HG02571 (cell line): ENCODE measurements at regions not wholly inside any gene's neighbourhood (a gene's known extent, or its start where the extent isn't known, plus 50 kb on each side); places are given as distances from the start of the nearest gene placed in this dataset.

Source experiments
- ATAC-seq: cut with Tn5 transposase; IDR thresholded peaks from one replicate; pipeline ENCODE4 v1.9.1; 2021; ENCODE audit warnings: mild to moderate bottlenecking, moderate library complexity; ENCODE audit not compliant: unreplicated experiment

DNA sequence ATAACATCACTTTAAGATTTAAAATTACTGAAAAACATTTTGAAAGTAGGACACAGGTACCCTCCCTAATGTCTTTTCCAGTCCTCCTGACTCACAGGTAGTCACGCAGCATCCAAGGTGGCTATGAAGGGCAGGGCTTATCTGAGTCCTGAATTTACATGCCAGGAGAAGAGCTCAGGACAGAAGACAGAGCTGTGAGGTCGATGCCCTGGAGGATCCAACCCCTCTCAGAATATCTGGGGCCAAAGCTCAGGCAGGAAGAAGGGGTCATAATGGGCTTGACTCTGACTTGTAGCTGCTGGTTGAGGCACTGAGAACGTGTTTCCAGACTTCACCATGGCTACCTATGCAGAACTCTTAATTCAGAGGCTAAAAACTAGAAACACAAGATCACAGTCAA lies 177.5 kb downstream of the AASDH start:
- no peak for ATAC-seq

DNA sequence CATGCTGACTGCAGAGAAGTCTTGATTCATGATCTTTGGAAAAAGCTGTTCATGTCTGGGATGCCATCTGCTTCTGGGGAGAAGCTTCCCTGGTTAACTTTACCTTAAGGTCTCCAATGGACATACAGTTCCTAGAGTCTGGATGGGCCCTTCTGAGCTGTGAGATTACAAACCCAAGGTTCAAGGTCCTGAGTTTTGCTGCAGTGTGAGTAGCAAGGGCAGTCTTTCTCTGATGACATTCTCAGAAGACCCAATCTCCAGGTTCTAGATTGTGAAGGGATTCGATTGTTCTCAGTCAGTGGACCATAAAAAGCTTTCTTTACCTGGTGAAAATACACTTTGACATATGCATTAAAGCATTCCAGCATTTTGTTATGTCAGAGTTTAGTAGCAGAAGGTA lies 179.2 kb downstream of the AASDH start:
- ATAC-seq = no peak

DNA sequence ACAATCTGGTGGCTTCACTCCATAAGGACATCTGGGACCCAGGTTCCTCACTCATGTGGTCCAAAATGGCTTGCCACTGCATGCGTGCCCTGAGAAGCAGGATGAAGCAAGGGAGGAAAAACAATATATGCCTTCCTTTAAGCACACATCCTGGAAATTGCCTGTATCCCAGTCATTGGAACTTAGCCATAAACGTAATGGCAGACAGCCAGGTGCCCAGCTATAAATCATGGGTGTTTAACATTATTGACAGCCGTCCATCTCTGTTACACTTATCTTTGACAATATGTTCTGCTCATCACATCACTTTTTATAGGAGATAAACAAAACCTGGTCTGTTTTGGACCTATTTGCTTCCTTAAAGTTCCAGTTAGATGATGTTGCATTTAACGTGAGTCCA lies 181.0 kb downstream of the AASDH start:
- no peak for ATAC-seq

DNA sequence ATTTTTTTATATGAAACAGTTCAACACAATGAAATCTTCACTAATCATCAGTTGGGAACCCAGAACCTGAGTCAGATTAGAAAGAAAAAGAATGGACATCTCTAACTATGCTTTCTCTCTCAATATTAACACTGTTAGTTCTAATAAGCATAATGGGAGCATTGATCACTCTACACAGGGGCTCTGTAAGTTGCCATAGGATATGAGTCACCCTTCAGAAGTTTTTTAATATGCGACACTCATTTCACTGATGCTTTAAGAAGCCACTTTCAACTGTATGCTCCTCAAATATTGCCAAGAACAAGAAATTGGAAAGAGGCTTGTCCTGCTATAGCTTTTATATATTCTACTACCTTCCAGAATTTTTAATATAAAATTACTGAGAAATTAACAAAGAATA lies 187.0 kb downstream of the AASDH start:
- ATAC-seq = no peak

DNA sequence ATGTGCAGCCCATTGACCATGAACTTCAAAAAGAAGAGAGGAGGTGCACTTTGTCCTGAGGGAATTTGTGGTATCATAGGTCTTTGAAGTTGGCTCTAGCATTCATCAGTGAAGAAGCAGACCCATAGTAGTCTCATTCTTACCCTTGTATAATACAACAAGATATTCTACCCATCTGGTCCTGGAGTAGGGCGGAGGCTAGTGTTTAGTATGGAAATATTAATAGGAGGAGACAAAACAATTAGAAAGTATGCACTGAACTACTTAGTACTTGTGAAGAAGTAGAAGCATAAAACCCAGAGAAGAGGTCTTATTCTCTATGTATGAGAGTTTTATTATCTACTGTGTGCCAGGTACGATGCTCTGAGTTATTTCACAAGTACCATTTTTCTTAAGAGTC lies 189.0 kb downstream of the AASDH start:
- ATAC-seq = no peak

DNA sequence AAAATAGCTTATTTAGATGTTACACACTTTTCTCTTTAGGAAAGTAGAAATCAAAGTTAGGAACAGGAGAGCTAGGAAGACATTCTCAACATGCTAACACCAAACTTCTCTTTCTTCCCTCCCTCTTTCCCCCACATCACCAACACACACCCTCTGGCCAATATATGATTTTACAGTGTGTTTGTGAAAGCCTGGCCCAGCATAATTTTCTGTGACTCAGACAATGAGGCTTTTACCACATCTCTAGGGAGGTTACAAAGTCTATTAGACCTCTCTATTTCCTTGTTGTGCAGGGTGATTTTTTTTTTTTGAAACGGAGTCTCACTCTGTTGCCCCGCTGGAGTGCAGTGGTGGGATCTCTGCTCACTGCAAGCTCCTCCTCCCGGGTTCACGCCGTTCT lies 189.9 kb downstream of the AASDH start:
- ATAC-seq = no peak

DNA sequence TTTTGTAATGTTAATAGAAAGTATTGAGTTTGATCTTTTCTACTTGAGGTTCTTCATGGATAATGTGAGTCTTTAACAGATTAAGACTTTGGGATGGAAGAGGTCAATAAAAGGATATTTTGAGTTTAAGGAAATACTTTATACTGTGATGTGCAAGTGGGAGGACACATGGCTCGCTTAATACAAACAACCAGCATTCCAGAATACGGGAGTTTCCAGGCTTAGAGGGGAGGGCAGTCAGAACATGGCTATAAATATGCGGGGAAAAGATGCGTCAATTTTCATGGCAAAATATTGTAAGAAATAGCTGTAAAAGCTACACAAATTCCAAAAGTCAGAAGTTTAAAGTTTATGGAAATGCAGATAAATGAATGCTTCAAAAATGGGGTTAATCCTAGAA lies 192.3 kb downstream of the AASDH start:
- ATAC-seq = no peak

DNA sequence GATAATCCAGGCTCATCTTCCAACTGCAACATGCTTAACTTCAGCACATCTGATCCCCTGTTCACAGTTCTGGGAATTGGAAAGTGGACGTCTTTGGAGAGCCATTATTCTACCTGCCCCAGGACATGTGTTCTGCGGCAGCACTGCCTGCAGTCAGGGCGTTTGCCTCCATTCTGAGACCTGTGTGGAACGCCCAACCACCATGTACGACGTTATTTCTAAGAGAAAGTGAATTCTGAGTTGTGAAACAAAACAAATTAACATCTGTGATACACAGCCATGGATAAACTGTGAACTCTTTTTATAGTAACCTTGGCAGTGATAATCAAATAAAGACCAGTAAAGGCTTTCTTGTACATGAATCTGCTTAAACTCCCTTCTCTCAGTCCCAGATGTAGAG lies 195.8 kb downstream of the AASDH start:
- ATAC-seq = no peak

DNA sequence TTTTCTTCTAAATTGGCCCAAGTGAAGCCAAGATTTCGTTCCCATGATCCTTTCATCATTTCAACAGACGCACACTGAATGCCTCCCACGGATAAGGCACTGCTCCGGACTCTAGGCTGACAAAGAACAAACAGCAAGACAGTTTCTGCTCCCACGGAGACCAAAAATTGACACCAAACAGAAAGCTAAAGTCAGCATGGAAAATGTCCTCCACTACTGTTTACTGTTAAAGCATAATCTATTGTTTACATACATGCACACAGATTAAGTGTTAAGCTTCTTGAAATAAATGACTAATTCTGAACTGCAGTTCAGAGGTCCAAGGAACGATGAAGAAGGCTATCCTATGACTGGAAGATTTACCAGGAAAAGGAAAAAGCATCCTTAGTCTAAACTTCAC lies 199.6 kb downstream of the AASDH start:
- no peak for ATAC-seq

DNA sequence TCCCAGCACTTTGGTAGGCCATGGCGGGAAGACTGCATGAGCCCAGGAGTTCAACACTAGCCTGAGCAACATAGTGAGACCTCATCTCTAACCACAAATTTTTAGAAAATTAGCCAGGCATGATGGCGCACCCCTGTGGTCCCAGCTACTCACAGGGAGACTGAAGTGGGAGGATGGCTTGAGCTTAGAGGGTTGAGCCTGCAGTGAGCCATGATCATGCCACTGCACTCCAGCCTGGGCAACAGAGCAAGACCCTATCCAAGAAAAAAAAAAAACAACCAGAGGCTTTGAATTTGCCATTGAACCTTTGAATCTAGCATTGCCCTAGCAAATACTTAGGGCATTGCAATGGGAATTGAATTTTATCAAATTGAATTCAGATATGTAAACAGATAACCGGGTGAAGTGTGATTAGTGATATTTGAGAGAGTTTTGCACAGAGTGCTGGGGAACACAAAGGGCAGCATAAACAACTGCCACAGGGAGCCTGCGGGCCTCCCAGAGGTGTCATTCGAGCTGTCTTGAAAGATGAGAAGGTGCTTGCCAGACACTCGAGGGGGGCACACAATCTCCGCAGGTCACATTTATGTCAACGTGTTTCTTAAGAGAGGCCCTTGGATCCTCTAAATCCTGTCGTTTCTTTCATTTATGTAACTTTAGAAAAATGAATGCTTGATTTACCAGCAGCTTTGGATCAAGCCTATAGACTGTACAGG lies 200.3 kb downstream of the AASDH start:
- no peak for ATAC-seq

DNA sequence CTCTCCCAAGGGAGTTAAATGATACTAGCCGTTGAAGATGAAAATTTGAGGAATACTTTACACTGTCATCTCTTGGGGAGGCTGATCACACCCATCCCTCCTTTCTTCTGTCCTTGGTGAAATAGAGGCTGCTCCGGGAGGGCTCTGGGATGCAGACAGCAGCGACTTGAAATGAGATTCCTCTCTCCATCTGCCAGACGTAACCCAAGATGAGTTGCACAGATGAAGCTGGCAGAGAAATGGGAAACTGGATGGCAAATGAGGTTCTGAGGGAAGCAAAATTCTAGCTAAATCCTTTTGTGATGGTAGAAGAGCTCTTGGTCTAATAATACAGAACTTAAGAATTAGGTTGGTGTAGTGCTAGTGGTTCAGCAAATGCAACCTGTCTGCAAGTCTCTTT lies 201.4 kb downstream of the AASDH start:
- no peak for ATAC-seq

DNA sequence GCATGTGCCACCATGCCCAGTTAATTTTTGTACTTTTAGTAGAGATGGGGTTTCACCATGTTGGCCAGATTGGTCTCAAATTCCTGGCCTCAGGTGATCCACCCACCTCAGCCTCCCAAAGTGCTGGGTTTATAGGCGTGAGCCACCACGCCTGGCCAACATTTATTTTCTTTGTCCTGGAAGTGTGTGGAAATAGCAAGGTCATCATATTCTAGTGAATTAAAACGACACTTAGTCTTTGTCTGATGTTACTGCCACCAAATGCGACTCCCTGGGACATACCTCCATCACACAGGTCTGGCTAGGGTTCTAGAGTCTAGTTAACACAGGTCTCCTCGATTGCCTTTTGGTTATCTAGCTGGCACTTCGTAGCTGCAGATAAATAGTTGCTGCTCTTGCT lies 203.1 kb downstream of the AASDH start:
- no peak for ATAC-seq

DNA sequence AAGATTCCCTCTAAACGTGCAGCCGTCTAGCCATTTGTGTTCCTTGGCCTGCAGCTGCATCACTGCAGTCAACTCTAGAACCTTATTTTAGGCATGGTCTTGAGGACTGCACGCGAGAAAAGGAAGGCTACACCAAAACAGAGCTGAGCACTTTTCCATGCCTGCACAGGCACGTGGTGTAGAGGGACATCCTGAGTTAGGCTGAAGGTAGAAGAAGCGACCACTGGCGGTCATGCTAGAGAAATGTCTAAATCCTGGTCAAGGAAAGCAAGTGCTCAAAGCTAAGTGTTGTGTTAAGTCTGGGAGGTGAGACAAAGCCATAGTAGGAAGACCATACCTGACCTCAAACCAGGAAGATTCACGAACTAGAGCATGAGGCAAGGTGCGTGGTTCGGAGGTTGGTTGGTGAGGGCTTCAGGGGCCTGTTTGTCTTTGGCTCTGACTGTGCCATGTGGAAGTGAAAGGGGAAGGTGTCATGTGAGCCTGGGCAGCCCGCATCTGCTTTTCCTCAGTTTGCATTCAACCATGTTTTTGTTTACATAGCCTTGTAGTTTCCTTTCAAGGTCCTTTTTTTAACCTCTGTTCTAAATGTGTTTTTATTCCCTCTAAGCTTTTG lies 203.8 kb downstream of the AASDH start:
- ATAC-seq = peak; percentile 66

DNA sequence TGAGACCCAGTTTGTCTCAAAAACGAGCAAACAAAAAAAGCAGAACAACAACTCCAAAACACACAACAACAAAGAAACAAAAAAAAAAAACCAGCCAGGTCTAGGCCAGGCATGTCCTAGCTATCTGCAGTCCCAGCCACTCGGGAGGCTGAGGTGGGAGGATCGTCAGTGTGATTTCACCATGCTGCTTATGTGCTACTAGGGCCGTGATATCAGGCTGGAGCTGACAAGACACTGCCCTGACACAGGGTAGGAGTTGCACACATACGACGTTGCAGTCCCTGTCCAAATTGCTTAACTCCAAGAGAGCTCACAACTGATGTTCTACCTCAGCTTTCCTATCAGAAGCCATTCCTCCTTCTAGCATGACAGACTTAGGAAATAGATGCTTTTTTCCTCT lies 204.9 kb downstream of the AASDH start:
- ATAC-seq = no peak

DNA sequence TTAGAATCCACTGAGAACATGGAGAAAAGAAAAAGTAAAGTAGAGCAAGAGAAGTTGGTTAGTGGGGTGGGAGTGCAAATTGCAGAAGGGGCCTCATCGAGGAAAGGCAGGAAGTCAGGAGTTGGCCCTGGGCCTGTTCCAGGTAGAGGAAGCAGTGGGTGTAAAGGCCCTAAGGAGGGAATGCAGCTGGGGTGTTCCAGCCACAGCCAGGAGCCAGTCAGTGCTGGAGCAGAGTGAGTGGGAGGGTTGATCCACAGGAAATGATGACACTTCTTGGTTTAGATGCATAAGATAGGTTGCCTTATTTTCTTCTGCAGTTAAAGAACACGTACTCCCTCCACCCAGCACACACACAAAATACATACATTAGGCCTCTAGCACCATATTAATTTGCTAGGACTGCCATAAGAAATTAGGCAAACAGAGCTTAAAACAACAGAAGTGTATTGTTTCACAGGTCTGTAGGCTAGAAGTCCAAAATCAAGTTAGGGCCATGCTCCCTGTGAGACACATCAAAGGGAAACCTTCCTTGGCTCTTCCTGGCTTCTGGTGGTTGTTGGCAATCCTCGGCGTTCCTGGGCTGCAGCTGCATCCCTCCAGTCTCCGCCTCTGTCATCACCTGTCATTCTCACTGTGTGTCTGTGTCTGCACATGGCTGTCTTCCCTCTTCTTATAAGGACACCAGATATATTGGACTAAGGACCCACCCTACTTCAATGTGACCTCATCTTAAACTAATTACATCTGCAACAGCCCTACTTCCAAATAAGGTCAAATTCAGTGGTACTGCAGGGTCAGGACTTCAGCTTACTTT lies 205.9 kb downstream of the AASDH start:
- no peak for ATAC-seq

DNA sequence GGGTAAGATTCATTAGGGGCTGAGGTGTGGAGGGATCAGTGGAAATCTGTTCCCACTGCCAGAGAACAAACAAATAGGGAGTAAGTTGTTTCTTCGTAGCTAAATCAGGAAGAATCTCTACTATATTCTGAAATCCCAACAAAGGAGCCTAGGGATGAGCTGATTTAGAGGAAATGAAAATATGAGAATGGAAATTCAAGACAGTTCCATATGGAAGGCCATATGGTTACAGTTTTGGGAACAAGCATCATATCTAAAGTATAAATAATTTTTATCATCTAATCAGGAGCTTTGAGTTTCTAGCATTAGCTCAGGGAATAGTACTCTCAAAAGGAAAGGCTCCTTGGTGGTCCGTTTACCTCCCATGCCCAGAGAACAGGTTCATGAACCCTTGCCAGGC lies 218.2 kb downstream of the AASDH start:
- ATAC-seq = no peak

DNA sequence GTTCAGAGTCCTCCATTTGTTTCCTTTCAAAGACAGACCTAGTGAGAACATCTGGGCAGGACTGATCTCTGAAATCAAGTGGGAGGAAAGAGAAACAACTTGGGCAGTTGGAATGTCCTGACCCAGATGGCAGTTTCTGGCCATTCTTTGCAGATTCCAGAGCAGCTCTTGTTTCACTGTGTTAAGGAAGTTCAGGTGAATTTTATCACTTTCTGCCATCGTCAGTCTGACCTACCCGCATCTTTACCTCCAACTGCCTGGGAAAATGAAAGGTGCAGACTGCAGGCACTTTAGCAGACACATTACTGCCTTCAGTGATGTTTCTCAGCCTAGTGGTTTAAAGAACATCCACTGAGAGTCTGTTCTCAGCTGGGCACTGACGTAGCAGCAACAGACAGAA lies 216.2 kb downstream of the CEP135 start:
- no peak for ATAC-seq

DNA sequence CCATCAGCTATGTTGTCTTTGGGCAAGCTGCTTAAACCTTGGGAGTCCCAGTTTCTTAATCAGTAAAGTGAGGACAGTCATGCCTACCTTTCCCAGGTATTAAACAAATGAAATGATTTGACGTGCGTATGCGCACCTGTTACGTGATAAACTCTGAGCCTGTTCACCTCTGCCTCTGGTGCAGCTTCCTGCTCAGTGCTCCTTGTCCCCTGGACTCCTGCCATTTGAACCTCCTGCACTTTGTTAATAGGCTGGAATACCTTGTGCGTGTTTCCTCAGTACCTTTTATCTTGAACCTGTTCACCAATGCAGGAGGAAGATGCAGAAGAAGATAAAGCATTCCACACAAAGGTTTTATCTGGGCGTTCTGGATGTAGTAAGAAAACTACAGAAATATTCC lies 211.9 kb downstream of the CEP135 start:
- no peak for ATAC-seq

DNA sequence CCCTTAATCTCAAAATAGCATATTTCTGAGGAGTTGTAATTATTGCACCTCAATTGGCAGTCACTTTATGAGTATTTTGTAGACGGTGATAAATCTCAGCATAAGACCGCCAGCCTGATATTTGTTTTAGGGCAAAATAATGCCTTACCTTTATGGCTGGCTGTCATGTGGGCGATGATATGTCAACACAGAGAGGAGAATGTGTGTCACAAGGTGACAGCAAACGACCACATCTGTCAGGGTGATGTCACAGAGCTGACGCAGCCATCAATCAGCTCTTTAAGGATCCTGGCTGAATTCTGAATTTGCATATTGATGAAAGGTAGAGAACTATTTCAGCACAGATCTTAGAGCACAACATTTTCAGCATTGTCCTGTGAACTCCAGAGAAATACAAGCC lies 209.7 kb downstream of the CEP135 start:
- ATAC-seq = no peak

DNA sequence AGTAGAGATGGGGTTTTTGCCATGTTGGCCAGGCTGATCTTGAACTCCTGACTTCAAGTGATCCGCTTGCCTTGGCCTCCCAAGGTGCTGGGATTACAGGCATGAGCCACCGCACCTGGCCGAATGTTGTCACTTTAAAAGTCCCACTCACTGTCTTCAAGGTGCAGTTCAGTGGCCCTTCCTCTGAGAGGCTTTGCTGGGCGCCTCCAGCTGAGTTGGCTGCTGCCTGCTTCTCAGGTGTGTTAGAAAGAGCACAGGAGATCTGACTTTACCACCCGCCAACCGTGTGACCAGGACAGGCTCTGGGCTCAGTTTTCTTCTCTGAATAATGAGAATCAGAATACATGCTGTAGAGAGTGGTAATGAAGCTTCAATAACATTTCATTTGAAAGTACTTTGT lies 207.4 kb downstream of the CEP135 start:
- ATAC-seq = no peak

DNA sequence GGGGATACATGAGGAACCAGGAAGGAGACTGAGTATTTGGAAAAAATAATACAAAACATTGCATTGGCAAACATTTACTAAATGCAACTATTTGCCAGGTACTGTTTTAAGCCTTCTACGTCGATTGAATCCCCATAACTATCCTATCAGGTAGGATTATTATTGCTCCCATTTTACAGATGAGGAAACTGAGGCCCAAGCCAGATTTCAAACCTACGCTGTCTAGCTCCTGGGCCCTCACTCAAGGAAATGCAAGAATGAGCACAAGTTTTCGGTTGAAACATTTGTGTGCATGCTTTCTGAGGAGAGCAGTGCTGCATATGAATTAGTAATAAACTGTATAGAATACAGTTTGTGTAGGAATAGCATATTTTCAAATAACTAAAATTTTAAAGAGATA lies 206.7 kb downstream of the CEP135 start:
- ATAC-seq = no peak

DNA sequence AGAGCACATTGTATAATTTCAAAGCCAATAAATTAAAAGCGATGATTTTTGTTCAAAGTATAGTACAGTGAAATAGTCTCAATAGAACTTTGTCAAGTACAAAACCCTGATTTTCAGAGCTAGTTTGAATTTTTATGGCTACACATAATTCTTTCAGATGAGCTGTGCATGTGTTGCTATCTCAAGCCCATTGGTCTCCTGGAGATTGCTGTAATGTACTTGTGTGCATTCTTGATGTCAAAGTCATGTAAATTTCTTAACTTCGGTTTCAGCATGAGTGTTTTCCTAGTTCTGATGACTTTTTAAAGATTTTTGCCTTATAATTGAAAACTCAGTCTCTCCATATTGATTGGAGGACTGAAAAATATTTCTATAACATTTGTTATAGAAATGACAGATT lies 200.8 kb downstream of the CEP135 start:
- ATAC-seq = no peak
